Neural progenitor cell (in vitro differentiated cells): ENCODE measurements at regions not wholly inside any gene's neighbourhood (a gene's known extent, or its start where the extent isn't known, plus 50 kb on each side); places are given as distances from the start of the nearest gene placed in this dataset.

ENCODE experiments used
- CTCF ChIP-seq: fragments of 200-600 bp; sonication (generic); IDR thresholded peaks from 2 replicates; pipeline ENCODE4 v1.5.1; 2017; ENCODE audit warnings: antibody characterized with exemption, mild to moderate bottlenecking
- EZH2 ChIP-seq: fragments of 200-600 bp; sonication (generic); IDR thresholded peaks from 2 replicates; pipeline ENCODE4 v1.6.1; 2017; ENCODE audit warnings: antibody characterized with exemption, mild to moderate bottlenecking, moderate library complexity
- EZH2phosphoT487 ChIP-seq: fragments of 200-600 bp; sonication (generic); IDR thresholded peaks from 2 replicates; pipeline ENCODE4 v1.6.1; 2017; ENCODE audit warnings: antibody characterized with exemption

DNA sequence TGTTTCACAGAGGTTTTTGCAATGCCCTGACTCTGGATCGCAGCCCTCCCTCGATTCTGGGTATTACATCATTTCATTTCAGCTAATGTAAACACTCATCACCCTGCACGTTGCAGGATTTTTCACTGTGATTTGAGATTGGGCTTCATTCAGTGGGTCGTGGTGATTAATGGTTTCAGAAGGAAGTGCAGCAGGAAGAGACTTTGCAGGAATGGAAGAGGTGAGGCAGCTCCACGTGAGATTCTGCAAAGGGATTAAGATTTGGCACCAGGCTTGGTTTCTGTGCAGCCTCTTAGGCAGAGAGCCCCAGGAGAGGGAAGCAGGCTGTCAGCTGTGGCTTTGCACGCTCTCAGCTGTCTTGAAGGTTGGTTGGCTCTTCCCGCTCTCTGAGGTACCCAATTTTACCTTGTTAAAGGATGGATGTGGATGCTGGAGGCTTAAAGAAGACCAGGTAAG is 95.2 kb downstream of the PLCE1 start:
- no peak for TF ChIP-seq EZH2
- no peak for TF ChIP-seq CTCF
- TF ChIP-seq EZH2phosphoT487: no peak
